GM21390 (cell line): ENCODE measurements at regions not wholly inside any gene's neighbourhood (a gene's known extent, or its start where the extent isn't known, plus 50 kb on each side); places are given as distances from the start of the nearest gene placed in this dataset.

Source experiments
- ATAC-seq: cut with Tn5 transposase; IDR thresholded peaks from one replicate; pipeline ENCODE4 v1.9.1; 2021; ENCODE audit not compliant: unreplicated experiment

DNA sequence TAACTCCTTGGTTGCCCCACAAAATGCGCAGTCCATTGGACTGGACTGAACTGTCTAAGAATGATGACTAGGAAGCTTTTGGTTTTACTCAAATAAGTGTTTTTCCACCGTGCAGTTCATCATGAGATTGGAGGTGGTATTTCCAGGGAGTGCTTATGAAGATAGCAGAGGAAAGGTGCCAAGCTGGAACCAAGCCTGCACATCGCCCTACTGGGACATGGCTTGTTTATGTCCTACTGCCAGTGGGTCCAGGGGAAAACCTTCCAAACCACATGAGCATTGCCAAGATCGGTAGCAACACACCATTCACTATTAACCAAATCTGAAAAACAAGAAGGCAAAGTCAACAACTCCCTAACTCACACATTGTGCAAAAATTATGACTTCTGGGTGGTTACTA is 54.7 kb upstream of the DSCAM start:
- ATAC-seq, result no peak

DNA sequence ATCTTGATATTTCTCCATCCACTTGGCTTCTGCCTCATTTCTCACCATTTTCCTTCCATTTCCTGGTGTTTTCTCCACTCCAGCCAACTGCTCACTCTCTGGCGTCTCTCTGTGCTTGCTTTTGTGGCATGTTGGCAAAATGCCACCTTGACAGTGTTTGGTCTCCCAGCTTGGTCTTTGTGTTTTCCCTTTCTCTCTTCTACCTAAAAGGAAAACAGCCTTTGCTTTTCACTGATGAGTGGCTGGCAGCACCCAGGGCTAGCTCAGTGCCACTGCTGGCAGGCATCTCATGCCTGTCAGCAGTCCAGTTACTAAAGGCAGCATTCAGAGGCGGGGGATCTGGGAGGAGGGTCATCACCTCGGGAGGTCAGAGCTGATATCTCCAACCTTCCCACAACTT is 55.3 kb upstream of the DSCAM start:
- ATAC-seq, result no peak

DNA sequence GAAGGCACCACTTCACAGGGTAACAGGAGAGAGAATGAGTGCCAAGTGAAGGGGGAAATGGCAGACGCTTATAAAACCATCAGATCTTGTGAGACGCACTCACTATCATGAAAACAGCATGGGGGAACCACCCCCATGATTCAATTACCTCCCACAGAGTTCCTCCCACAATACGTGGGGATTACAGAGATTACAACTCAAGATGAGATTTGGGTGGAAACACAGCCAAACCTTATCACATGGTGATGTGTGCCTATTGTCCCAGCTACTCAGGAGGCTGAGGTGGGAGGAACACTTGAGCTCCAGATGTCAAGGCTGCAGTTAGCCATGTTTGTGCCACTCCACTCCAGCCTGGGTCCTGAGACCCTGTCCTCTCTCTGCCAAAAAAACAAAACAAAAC is 56.0 kb upstream of the DSCAM start:
- no peak for ATAC-seq

DNA sequence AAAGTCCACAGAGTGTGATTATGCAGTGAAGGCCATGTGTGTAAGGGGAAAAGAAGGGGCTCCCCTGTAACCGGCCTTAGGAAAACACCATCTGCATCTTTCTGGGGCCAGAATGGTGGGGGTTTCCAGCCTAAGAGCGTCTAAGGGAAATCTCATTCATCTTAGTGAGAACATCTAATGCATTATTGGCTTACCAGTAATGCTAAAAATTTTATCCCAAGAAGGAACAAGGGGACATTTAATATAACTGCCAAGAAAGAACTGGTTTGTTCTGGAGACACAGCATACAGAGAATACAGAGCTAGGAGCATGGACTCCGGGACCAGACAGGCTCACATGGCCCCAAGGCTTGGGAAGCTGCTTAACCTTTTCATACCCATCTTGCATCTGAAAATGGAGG is 58.3 kb upstream of the DSCAM start:
- no peak for ATAC-seq

DNA sequence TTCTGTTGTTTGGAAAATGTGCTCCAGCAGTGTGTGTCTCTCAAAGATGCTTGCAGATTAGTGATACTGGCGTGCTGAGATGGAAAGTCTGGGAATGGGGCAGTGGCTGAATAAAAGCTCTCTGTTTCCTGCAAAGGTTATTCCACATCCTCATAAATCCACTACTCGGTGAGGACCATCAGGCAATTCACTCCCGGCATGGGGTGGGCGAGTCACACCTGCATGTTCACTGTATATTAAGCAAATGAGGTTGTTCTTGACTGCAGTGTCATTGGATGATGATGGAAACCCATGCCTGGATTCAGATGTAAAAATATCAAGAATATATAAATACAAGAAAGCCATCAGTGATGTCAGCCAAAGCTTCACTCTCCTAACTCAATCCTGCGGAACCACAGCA is 65.4 kb upstream of the DSCAM start:
- no peak for ATAC-seq

DNA sequence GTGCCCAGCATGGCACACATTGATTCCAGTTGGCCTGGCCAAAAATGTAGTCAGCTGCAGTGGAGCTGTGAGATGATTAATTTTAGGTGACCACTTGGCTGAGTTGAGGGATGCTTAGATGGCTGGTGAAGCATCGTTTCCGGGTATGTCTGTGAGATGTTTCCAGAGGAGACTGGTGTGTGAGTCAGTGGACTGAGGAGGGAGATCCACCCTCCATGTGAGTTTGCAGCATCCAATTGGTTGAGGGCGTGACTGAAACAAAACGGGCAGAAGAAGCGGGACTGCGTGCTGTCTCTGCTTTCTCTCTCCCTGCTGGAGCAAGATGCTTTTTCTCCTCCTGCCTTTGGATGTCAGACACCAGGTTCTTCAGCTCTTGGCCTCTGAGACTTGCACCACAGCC is 68.2 kb upstream of the DSCAM start:
- ATAC-seq, result no peak

DNA sequence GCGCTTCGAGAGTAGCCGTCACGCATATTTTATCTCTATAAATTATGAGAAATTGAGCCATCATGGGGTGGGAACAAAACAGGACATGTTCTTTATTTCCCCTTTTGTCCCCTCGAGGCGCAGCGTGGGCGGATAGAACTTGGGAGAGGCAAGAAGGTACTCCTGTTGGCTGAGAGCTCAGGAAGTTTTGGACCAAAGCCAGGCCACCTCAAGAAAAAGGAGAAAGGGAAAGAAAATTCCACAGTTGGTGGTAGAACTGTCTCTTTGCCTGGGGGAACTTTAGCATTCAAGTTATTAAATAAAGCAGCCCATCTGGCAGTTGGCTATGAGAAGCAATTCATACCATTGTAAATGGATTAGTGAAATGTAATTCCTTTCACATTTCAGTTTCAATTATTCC is 76.4 kb upstream of the DSCAM start:
- ATAC-seq, result no peak

DNA sequence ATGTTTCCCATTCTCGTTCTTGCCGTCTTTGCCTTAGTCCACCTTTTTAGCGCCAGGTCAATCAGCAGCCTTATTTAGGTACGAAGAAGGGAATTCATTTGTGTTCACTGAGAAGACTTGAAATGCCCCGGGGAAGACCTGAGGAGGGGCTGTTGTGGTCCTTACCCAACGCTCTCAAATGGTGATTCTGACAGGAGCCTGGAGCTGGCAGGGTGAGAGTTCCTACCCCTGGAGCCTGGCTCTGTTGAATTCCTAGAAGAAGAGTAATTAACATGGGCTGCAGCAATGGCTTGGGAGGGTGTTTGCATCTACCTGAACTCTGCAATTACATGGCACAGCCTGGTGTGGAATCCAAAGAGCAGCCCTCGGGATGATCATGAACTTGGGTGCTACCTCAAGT is 76.9 kb upstream of the DSCAM start:
- ATAC-seq, result no peak

DNA sequence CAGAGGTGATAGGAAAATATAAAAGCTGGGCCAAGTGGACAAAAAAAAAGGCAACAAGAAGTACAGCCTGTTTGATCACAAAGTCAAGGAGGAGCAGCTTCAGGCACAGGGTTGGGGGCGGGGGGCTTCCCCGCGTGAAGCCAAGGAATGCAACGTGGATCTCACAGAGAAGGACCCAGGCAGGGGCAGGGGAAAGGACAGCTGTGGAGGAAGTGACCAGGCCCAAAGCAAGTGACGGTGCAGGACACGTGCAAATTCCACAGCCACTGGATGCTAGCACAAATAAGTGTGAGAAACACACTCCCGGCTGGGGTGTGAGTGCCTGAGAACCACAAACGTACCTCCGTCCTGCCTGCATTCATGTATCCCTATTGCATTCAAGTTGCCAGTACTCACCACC is 77.7 kb upstream of the DSCAM start:
- ATAC-seq, result no peak

DNA sequence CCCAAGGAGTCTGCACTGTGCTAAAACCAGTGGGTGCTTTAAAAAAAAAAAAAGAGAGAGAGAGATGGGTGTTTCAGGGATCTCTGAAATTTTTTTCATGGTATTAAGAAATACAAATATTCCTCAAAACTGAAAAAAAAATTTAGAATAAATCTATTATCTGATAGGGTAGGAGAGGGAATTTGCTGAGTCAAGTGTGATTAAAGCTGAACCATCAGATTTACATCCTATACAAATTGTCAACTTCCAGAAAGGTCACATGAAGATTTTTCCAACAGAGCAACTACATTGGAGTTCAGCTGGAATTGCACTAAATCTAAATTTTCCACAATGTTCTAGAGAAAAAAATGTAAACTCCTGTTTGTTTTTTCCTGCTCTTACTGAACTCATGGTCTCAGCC is 79.3 kb upstream of the DSCAM start:
- ATAC-seq, result no peak

DNA sequence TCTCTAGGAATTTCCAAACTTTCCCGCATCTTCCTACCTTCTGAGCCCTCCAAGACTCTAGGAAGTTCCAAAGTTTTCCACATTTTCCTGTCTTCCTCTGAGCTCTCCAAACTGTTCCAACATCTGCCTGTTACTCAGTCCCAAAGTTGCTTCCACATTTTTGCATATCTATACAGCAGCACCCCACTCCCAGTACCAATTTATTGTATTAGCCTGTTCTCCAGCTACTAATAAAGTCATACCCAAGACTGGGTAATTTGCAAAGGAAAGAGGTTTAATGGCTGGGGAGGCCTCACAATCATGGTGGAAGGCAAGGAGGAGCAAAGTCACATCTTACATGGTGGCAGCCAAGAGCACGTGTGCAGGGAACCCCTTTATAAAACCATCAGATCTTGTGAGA is 82.9 kb upstream of the DSCAM start:
- no peak for ATAC-seq

DNA sequence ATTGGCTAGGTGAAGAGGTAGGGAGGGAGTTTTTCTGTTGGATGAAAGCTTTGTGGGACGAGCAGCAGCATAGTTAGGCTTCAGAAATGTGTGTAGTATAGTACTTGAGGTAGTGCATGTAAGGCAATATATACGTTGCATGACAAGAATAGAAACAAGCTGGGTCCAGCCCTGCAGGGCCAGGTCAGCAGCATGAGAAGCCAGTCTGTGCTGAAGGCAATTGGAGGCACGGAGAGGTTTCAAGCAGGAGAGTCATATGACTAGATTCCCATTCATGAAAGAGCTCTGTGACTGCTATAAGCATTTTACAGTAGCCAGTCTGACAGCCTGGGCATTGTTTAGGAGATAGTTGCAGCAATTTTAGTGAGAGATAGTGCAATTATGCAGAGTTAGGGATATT is 84.2 kb upstream of the DSCAM start:
- ATAC-seq, result no peak

DNA sequence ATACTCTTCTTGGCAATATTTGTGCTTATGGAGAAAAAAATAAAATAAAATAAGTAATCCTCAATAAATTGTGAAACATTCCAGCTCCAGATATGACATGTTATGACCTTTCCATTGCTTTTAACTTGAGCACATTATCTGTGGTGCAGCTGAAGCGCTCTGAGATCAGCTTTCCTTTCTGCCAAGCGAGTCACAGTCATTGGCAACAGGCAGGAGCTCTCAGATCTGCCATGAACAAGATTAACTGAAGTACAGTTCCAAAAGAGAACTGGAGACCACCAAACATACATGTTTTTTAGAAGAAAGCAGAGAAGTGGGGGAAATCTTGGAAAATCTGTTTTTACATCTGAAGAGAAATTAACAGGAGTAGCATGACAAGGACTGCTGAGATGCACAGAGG is 89.2 kb upstream of the DSCAM start:
- no peak for ATAC-seq

DNA sequence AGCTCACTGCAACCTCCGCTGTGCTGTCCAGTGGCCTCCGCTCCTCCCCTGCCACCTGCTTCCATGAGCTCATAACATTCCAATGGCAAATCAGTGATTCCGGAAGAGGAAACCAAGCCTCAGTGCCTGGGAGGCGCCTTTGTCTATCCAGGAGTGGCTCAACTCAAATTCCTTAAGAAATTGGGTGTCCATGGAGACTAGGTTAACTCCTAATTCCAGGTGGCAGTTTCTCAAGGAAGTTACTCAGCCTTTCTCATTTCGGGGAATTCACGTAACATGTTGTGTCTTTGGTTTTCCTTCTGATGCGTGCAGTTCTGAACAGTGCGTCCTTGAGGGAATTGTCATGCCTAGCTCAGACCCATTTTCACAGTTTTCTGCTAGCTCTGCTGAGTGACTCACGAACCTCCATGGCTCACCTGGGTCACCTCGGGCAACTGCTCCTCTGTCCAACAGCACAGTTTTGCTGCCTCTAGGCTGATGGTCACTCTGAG is 89.9 kb upstream of the DSCAM start:
- no peak for ATAC-seq

DNA sequence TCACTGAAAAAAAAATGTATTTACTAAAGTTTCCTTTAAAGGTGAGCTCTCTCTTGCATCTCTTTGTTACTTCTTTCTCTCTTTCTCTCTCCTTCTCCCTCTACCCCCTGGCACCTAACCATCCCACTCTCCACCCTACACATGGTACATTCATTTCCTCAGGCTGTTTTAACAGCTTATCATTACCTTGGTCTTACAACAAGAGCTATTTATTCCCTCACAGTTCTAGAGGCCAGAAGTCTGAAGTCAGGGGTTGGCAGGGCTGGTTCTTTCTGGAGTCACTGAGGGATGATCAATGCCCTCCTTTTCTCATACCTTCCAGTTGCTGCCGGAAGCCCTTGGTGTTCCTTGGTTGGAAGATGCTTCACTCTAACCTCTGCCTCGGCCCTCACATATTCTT is 91.1 kb upstream of the DSCAM start:
- ATAC-seq, result no peak

DNA sequence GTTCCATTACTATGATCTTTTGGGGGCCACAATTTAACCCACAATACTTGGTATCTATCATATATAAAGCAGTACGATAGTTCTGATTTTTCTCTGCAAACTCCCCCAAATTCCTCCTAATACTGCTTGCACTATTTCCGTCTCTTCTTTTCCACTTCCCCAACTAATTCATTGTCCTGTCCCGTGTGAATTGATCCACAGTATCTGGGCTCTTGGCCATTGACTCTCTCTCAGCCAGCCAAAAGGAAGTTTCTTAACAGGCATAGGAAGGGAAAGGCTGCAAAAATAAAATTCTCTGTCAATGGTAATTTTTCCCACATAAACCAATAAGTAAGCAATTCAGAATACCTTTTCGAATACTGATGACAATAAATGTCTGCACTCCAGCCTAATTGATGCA is 91.7 kb upstream of the DSCAM start:
- ATAC-seq, result no peak

DNA sequence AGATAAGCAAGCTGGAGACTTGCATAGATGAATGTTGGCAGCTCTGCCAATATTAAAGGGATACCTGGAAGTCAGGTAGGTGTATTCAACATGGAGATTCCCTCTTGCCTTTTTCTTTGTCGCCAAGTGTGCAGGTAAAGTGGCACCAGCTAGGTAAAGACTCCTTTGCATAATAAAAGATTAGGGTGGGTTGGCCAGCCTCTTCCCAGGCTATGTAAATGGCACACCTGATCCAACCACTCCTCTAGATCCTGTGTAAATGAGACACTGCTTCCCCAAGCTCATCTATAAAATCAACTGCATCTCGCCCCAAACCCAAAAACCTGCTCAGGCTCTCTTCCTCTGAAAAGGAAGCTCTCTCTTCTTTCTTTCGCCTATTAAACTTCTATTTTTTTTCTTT is 100.8 kb upstream of the DSCAM start:
- no peak for ATAC-seq

DNA sequence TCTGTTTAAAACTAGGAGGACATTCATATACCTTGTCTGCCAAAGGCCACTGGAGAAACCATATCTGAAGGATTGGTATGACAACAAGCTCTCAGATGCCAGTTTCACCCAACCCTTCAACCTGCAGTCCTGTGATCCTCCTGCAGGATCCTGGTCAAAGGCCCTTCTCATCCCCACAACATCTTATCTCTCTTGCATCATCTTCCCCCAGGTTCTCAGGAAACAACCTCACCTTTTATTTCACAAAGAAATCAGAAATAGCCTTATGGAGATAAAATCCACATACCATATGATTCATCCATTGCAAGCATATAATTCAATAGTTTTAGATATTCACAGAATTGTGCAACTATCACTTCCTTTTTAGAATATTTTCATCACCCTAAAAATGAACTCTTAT is 104.0 kb upstream of the DSCAM start:
- no peak for ATAC-seq

DNA sequence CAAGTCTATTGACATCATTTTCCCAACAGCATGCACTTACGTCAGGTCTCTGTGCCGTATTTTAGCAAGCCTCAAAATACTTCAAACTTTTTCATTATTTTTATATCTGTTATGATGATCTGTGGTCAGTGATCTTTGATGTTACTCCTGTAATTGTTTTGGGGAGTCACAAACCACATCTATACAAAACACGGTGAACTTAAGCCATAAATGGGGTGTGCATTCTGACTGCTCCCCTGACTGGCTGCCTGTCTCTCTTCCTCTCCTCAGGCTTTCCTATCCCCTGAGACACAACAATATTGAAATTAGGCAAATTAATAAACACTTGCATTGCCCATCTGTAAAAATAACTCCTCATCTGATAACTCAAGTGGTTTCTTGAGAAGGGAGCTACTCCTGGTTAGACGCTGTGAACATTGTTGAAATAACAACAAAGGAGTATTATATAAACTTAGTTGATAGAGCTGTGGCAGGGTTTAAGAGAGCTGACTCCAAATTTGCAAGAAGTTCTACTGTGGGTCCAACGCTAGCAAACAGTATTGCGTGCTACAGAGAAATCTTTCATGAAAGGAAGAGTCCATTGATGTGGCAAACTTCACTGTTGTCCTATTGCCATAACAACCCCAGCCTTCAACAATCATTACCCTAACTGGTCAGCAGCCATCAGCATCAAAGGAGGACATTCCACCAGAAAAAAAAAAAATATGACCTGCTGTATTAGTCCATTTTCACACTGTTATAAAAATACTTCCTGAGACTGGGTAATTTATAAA is 105.8 kb upstream of the DSCAM start:
- ATAC-seq, result no peak

DNA sequence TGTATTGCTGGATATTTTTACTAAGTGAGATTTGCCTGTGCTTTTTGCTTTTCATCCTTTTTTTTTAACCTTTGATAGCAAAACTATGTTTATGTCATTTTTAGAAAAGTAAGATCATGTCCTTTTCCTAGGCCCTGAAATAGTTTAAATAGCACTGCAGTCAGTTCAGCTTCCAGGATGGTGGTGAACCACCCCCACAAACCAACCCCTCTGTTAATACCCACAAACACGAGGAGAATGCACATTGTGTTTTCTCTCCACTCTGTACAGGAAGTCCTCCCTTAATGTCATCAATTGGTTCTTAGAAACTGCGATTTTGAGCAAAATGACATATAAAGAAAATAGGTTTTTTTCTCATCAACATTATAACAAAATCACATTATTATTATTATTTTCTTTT is 117.7 kb upstream of the DSCAM start:
- ATAC-seq, result no peak

DNA sequence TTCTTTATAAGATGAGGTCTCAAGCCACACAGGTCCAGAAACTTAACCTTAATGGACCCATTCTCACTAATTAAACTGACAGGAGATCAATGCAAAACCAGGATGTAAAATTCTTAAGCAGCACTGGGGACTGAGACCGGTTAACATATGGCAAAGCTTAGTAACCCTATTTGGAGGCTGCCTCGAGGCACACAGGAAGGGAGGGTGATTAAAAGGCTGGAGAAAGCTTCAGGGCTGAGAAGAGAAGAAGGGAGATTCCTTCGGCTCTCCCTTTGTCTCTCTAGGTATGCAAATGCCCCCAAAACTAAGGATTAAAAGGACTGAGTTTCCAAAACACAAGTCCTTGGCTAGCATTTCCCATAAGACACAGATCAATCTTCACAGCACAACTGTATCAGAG is 120.8 kb upstream of the DSCAM start:
- ATAC-seq, result no peak

DNA sequence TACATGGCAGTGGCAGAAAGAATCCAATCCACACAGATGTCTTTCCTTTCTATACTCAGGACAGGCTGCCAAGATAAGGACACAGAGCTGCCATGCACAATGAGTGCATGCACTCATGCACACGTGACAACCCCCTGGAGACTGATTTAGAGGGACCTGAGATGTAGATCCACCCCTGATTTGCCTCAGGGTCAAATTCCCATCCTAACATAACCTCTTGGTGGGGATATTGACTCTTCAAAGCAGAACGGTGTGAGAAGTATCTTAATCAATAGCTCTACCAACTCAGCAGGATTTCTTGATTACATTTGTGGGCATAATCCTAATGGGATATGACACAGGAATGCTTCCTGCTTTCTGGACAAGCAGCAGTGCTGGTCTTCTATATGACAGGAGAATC is 125.2 kb upstream of the DSCAM start:
- ATAC-seq, result no peak
